DMS53 treated with DMSO at 0.1 percent for 48 hours (cell line): ENCODE measurements at regions not wholly inside any gene's neighbourhood (a gene's known extent, or its start where the extent isn't known, plus 50 kb on each side); places are given as distances from the start of the nearest gene placed in this dataset.

Experiments used
- DNase-seq: peaks from one replicate; lab custom pipeline; 2025; ENCODE audit not compliant: unreplicated experiment; lab: John Stamatoyannopoulos, UW

DNA sequence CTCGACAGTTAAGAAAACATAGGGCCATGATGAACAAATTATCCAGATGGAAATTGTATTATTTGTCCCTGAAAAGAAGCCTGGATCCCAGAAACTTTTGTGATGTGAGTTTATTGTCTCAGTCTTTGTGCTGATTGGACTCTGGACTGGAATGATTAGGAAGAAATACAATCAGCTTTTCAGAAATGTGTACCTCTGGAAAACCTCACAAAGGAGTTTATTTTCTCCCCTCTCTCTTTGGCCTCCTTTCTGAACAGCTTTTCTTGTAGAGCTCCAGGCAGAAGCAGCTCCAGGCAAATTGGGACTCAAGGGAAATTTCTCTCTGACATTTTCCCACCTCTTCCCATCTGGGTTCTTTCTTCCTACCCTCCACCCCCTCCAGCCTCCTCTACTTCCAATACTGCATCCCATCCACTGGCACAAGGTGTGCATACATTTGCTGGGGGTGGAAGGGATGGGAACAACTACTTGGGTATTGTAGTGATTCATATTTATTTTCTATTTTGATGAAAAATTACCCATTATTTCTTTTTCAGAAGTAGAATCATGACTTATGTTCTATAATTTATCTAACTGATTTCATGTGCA is 119.7 kb downstream of the CD47 start:
- no peak for DNase-seq

DNA sequence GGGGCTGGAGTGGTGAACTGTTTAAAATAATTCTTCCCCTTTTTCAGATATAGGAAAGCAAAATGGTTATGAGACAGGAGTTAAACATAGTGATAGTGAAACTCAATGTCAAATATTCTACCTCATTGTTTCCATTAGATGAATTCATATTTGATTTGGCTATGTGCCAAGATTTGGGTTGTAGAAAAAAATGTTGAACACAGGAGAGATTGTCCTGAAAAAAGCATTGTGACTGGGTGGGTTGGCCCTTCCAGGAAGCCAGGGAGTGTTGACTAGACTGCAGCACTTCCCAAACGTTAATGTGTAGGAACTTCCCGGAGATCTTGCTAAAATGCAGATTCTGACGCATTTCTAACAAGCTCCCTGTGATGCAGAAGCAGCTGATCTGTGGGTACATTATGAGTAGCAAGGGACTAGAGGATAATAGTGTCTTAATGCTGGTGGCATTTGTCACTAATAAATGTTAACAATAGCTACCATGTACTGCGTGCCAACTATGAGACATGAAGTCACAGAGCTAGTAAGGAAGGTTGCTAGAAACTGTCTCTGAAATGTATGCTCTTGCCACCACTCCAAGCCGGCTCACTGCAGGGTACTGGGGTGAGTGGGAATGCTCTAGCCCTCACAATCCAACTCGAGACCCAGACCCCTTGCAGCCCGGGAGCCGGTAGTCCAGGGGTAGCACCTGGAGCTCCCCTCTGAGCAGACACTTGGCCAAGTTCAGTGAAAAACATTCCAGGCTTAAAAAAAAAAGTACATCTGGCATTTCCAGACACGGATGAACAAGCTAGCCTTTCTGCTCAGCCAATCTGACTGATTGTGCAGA is 120.6 kb downstream of the CD47 start:
- DNase-seq = peak; percentile 46

DNA sequence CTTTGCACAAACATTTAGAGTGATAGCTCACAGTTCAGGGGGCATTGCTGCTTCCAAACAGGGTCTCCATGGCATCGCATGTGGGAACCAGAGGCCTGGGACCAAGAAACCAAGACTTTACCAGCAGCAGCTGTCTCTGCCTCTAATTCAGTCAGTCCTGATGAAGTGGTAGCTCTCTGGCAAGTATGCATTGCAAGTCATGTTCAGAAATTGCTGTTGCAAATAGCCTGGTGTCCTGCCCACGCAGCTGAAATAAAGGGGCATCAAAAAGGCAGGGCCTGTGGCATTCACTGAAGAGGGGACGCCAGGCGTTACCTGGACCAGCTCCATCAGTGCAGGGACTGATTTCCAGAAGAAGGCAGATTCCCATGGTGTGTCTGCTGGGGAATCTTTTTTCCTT is 121.3 kb downstream of the CD47 start:
- no peak for DNase-seq

DNA sequence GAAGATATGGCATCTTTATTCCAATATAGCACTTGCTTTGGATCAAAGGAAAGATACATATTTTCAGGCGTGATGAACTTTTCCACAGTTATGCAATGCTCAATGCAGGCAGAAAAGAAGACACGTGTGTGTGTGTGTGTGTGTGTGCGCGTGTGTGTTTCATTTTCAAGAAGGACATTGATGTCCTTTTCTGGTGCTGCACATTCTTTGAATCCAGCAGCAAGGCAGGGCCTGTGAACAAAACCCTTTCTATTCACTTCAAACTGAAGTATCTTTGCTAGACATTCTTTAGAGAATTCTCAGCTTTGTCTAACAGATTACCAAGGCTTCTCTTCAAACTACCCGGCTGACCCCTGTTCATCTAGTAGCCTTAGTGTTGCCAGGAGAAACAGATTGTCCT is 124.6 kb downstream of the CD47 start:
- DNase-seq = no peak

DNA sequence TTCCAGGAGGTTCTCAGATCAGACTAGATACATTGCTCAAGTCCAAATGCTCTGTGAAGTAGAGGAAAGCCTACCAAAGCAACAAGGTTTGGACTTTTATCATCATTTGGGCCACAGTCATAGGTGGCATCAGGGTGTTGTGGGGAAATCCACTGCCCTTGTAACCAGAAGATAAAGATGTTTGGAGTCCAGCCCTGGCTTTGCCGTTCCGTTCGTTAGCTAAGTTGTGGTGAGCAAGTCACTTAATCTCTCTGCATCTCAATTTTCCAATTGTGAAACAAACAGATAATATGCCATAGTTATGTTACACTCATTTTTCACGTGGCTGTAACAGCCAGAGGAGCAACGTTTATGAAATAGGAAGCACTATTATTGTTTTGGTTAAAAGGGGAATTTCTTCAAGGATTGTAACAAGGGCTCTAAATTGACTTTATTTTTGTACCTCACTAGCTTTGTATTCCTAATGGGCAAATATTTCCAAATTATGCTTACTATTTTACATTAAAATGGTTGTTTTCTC is 125.6 kb downstream of the CD47 start:
- DNase-seq = no peak

DNA sequence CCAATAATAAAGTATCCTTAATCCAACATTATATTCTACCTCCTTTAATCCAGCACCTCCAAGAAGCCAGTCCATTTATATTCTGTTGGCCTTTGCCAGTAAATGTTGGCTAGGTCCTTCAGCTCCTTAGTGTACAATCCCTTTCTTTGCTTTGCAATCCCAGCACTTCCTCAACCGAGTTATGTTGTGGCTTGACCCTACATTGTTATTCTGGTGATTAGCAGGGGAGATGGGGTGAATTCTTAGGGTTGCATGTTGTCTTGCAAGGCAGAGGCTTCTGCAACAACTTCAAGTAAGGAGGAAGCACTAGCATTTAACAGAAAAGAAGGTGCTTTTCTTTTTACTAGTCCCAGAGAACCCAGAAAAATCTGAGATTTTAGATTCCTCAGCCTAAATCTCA is 127.2 kb downstream of the CD47 start:
- DNase-seq = no peak

- DNase-seq = peak; percentile 2
These were observed 127.9 kb downstream of the CD47 start for GRCh38 chr3:107962946-107963345.

DNA sequence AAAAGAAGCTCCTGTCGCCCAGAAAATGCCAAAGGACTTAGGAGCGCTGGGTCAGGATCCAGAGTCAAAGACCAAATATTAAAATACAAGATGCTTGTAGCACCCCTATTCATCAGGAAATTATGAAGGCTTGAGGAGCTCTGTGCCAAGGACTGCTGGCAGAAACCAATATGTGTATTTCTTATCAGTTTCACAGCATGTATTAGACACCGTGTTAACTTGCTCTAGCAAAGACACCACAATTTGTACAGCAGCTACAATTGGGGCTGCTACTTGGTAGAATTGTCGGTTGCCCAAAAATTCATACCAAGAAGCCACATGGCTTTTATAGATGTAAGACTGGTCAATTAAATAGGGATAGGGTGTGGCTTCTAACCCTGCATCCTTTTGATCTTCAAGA is 128.8 kb downstream of the CD47 start:
- no peak for DNase-seq

- no peak for DNase-seq
These were observed 131.2 kb downstream of the CD47 start for GRCh38 chr3:107959550-107960154.

GRCh38 chr3:107958146-107958545 is 132.7 kb downstream of the CD47 start:
- DNase-seq = no peak

DNA sequence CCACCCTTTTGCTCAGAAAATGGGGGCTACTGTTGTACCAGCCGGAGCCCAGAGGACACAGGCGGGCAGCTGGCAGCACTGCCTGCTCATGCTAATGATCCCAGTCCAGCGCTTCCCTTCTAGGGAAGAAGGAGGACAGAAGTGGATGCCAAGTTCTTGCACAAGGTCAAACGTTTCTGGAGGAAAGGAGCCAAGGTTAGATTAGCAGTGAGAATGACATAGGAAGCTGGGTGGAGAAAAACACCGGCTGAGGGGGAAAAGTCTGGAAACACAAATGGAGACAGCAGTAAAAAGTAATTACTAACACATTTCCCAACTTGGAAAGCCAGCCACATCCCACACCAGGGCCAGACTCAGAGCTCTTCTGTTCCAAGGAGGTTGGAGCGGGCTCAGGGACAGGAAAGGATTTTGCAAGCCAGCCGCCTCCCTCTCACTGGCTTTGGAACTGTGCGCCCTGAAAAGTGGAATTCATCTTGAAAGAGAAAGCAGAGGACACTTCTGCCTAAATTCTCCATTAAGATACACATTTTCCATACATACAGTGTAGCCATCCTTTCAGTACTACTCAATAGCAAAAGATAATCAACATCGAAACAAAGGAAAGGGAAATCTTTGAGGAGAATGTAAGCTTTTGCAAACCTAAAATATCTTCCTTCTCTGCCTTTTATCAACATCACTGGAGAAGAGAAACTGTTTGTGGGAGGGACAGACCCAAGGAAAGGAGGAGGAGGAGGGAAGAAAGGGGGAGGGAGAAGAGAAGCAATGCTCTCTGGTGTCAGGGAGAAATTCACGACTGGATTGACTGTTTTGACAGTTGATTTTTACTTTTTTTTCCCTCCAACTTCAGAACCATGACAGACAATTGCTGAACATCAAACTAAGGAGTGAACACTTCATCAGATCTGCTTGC is 133.6 kb downstream of the CD47 start:
- no peak for DNase-seq

DNA sequence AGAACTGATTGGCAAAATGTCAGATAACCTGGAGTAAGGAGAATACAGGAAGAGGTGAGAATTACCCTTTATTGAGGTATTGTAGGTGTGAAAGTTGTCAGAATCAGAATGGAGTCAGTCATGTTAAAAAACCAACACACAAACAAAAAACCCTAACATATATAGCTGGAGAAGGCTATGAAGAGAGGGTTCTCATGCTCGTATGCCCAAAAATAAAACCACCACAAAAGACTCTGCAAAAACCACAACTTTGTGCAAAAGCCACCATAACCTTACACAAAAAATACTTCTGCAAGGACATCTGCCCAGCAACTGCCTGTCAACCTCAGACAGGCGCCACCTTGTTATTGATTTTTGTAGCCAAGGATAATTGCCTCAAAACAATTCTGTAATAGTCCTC is 136.0 kb downstream of the CD47 start:
- no peak for DNase-seq

GRCh38 chr3:107953722-107954121 is 137.1 kb downstream of the CD47 start:
- no peak for DNase-seq

- no peak for DNase-seq
These were observed 139.7 kb downstream of the CD47 start for GRCh38 chr3:107951126-107951525.

DNA sequence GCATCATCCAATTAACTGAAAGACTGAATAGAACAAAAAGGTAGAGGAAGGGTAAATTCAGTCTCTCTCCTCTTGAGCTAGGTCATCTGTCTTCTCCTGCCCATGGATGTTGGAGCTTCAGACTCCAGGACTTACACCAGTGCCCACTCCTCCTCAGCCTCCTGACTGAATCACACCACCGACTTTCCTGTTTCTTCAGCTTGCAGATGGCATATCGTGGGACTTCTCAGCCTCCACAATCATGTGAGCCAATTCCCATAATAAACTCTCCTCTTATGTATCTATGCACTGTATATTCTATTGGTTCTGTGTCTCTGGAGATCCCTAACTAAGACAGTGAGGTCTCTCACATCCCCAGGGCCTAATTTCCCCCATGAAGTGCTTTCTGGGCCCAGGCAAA is 140.4 kb downstream of the CD47 start:
- no peak for DNase-seq

DNA sequence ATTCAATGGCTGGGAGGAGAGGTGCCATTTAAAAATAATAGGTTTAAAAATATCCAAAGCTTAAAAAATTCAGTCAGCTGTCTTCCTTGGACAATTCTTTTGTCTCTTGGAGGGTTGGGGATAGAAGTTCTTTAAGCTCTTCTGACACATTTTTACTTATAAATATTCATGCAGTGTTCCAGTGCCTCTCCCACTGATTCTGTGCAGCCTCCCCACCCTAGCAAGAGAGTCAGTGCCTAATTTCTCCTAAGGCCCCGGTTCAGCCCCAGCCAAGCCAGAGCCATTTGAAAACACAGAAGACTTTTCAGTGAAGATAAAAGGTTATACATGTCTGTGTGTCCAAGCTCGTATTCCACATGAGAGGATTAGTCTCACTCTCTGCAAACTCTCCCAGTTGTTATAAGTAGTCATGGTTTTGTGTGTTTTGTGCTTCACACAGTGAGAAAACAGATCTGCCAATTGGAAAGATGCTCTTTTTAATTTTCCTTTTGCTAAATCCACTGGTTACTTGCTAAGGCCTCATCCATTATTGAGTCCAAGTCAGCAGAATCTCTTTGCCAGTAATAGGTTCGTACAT is 141.3 kb downstream of the CD47 start:
- no peak for DNase-seq

GRCh38 chr3:107947203-107947602 is 143.6 kb downstream of the CD47 start:
- DNase-seq = no peak

GRCh38 chr3:107946700-107947099 is 144.1 kb downstream of the CD47 start:
- DNase-seq = no peak

GRCh38 chr3:107945417-107946094 is 145.3 kb downstream of the CD47 start:
- no peak for DNase-seq
